ENCODE measurements at regions not wholly inside any gene's neighbourhood (a gene's known extent, or its start where the extent isn't known, plus 50 kb on each side); places are given as distances from the start of the nearest gene placed in this dataset.

DNA sequence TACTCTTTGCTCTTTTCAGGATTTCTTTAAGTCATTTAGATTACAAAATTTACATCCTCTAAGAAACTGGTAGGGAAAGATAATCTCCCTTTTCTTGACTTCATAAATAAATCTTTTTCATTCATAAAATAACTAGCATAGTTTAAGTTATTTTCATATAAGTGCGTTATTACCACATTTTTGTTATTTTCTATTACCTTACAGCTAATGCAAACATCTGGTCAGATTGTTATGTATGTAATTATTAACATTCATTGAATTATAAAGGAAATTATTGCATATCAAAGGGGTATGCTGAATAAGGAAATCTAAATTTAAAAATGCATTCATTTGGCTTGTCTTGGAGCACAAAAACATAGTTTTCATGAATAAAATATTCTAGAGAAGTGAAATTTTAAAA lies 55.3 kb upstream of the SLITRK1 start:
- H3K9ac ChIP-seq (ENCODE audit: low read length) = no peak overlapping the region
- H3K4me3 ChIP-seq (ENCODE audit: insufficient read depth, low read depth, low read length) = no peak overlapping the region
- H3K36me3 ChIP-seq (ENCODE audit: insufficient read depth, low read length) = no peaks in the 10 kb centered on the region
- no peaks in the 10 kb centered on the region for H3K9me3 Mint-ChIP-seq (ENCODE audit: unreplicated experiment)
- TF ChIP-seq, protein P1, sequence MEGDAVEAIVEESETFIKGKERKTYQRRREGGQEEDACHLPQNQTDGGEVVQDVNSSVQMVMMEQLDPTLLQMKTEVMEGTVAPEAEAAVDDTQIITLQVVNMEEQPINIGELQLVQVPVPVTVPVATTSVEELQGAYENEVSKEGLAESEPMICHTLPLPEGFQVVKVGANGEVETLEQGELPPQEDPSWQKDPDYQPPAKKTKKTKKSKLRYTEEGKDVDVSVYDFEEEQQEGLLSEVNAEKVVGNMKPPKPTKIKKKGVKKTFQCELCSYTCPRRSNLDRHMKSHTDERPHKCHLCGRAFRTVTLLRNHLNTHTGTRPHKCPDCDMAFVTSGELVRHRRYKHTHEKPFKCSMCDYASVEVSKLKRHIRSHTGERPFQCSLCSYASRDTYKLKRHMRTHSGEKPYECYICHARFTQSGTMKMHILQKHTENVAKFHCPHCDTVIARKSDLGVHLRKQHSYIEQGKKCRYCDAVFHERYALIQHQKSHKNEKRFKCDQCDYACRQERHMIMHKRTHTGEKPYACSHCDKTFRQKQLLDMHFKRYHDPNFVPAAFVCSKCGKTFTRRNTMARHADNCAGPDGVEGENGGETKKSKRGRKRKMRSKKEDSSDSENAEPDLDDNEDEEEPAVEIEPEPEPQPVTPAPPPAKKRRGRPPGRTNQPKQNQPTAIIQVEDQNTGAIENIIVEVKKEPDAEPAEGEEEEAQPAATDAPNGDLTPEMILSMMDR (IDR thresholded peaks at IDR 0.05; ENCODE audit: insufficient read depth, low read depth, low read length) = no peak
- TF ChIP-seq EZH2 (IDR thresholded peaks at IDR 0.05; ENCODE audit: insufficient read depth, low read length) = no peak
- no peak for DNase-seq (ENCODE audit: low read depth)
- H3K9me3 ChIP-seq (ENCODE audit: insufficient read depth, low read depth, low read length) = no peaks in the 10 kb centered on the region
- no peak overlapping the region for H2AFZ ChIP-seq (ENCODE audit: low read depth, low read length)
- no peaks in the 10 kb centered on the region for H3K36me3 Mint-ChIP-seq (ENCODE audit: low read depth, unreplicated experiment)
- no peak overlapping the region for H3K4me2 ChIP-seq (ENCODE audit: low read length)
- no peak overlapping the region for H3K27ac ChIP-seq (ENCODE audit: low read depth, low read length)
- no peaks in the 10 kb centered on the region for H3K27me3 Mint-ChIP-seq (ENCODE audit: low read depth, unreplicated experiment)
- H3K79me2 ChIP-seq (ENCODE audit: insufficient read depth, low read length) = no peaks in the 10 kb centered on the region
- no peaks in the 10 kb centered on the region for H3K4me1 ChIP-seq (ENCODE audit: insufficient read depth, low read length)
- no peak overlapping the region for H3K4me3 Mint-ChIP-seq (ENCODE audit: unreplicated experiment)
- peaks cover 24% of the 10 kb centered on the region for H3K4me1 Mint-ChIP-seq (ENCODE audit: low read depth, unreplicated experiment)
- no peak for FAIRE-seq
- no peaks in the 10 kb centered on the region for H3K27me3 ChIP-seq (ENCODE audit: insufficient read depth, low read length)
- no peaks in the 10 kb centered on the region for H4K20me1 ChIP-seq (ENCODE audit: insufficient read depth, low read length)
- no peak overlapping the region for H3K27ac Mint-ChIP-seq (ENCODE audit: unreplicated experiment)

DNA sequence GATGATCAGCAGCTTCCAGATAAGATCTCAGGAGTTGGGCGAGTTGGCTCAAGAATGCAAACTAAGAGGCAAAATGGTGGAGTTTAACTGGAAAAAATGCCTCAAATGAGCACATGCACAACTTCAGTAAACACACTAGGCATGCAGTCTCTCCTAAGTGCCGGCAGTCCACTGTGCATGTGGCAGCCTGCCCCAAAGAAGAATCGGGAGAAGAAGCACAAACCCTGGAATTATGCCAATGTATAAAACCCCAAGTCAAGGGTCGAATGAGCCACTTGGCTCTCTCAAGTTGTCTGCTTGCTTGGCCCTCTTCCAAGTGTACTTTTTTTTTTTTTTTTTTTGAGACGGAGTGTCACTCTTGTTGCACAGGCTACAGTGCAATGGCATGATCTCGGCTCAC lies 53.3 kb upstream of the SLITRK1 start:
- no peaks in the 10 kb centered on the region for H3K36me3 ChIP-seq (ENCODE audit: insufficient read depth, low read length)
- no peaks in the 10 kb centered on the region for H4K20me1 ChIP-seq (ENCODE audit: insufficient read depth, low read length)
- H3K27me3 ChIP-seq (ENCODE audit: insufficient read depth, low read length) = no peaks in the 10 kb centered on the region
- H2AFZ ChIP-seq (ENCODE audit: low read depth, low read length) = no peak overlapping the region
- Mint-ChIP-seq H3K27ac (ENCODE audit: unreplicated experiment) (no peak overlapping the region), H3K4me3 (ENCODE audit: unreplicated experiment) (no peak overlapping the region), H3K9me3 (ENCODE audit: unreplicated experiment) (no peaks in the 10 kb centered on the region), H3K36me3 (ENCODE audit: low read depth, unreplicated experiment) (no peaks in the 10 kb centered on the region), H3K4me1 (ENCODE audit: low read depth, unreplicated experiment) (peaks cover 9% of the 10 kb centered on the region), H3K27me3 (ENCODE audit: low read depth, unreplicated experiment) (no peaks in the 10 kb centered on the region)
- no peaks in the 10 kb centered on the region for H3K9me3 ChIP-seq (ENCODE audit: insufficient read depth, low read depth, low read length)
- no peak overlapping the region for H3K4me2 ChIP-seq (ENCODE audit: low read length)
- H3K4me3 ChIP-seq (ENCODE audit: insufficient read depth, low read depth, low read length) = no peak overlapping the region
- no peak for FAIRE-seq
- TF ChIP-seq, protein P1 (IDR thresholded peaks at IDR 0.05; ENCODE audit: insufficient read depth, low read depth, low read length) = no peak
- no peak for TF ChIP-seq EZH2 (IDR thresholded peaks at IDR 0.05; ENCODE audit: insufficient read depth, low read length)
- no peaks in the 10 kb centered on the region for H3K4me1 ChIP-seq (ENCODE audit: insufficient read depth, low read length)
- H3K9ac ChIP-seq (ENCODE audit: low read length) = no peak overlapping the region
- DNase-seq (ENCODE audit: low read depth) = no peak
- H3K79me2 ChIP-seq (ENCODE audit: insufficient read depth, low read length) = no peaks in the 10 kb centered on the region
- H3K27ac ChIP-seq (ENCODE audit: low read depth, low read length) = no peak overlapping the region

Measured in astrocyte (in vitro differentiated cells and primary cell).